ENCODE measurements at regions not wholly inside any gene's neighbourhood (a gene's known extent, or its start where the extent isn't known, plus 50 kb on each side); places are given as distances from the start of the nearest gene placed in this dataset.

GRCh38 chr15:38796589-38796988 is 232.0 kb upstream of the RASGRP1 start:
- TF ChIP-seq CTCF (IDR thresholded peaks at IDR 0.05; ENCODE audit: extremely low read depth in 1 of 2, insufficient read depth in 1 of 2, low read depth in 1 of 2, low read length in 2 of 2): no peak
- no peak for TF ChIP-seq EZH2 (IDR thresholded peaks at IDR 0.05; ENCODE audit: borderline replicate concordance, low read depth, low read length, severe bottlenecking)
- TF ChIP-seq POLR2A (IDR thresholded peaks at IDR 0.05; ENCODE audit: low read depth, low read length): no peak
- no peak for TF ChIP-seq POLR2AphosphoS5 (IDR thresholded peaks at IDR 0.05; ENCODE audit: insufficient read depth, low read depth, low read length)
- no peak for TF ChIP-seq FOS (IDR thresholded peaks at IDR 0.05; ENCODE audit: borderline replicate concordance, insufficient read depth, low read length)
- TF ChIP-seq GATA2 (IDR thresholded peaks at IDR 0.05; ENCODE audit: insufficient read depth, insufficient read length, low read depth, low read length): no peak

All from endothelial cell of umbilical vein (primary cell).